ENCODE measurements at regions not wholly inside any gene's neighbourhood (a gene's known extent, or its start where the extent isn't known, plus 50 kb on each side); places are given as distances from the start of the nearest gene placed in this dataset.

DNA sequence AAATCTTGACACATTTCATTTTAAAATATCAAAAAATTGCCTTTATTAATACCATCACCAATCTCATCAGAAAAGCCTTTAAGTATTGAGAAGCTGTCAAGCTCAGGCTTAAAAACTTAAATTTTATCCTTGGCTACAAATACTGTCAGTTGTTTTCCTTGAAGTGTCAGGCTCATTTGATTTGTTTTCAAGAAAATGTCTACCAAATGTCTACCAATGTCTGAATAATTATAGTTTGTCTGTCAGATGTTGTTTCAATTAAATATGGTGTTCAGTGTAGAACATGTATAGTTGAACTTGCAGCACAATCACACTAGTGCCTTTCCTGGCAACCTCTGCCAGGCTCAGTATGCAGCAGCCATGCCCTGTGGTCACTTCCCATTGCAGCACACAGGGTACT is 455.2 kb upstream of the ADAMTS16 start:
- TF ChIP-seq, protein P1, sequence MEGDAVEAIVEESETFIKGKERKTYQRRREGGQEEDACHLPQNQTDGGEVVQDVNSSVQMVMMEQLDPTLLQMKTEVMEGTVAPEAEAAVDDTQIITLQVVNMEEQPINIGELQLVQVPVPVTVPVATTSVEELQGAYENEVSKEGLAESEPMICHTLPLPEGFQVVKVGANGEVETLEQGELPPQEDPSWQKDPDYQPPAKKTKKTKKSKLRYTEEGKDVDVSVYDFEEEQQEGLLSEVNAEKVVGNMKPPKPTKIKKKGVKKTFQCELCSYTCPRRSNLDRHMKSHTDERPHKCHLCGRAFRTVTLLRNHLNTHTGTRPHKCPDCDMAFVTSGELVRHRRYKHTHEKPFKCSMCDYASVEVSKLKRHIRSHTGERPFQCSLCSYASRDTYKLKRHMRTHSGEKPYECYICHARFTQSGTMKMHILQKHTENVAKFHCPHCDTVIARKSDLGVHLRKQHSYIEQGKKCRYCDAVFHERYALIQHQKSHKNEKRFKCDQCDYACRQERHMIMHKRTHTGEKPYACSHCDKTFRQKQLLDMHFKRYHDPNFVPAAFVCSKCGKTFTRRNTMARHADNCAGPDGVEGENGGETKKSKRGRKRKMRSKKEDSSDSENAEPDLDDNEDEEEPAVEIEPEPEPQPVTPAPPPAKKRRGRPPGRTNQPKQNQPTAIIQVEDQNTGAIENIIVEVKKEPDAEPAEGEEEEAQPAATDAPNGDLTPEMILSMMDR (IDR thresholded peaks at IDR 0.05), result no peak
- no peak for TF ChIP-seq POLR2A (IDR thresholded peaks at IDR 0.05)

All from thyroid gland (tissue), 4 donors.